PC-9 (cell line): ENCODE measurements at regions not wholly inside any gene's neighbourhood (a gene's known extent, or its start where the extent isn't known, plus 50 kb on each side); places are given as distances from the start of the nearest gene placed in this dataset.
A peak's percentile ranks its signal among the peaks of the same experiment; 100 is the strongest.
"Not testable (repeated sequence)": the region's sequence is repeated elsewhere in the genome, so short reads cannot be mapped to it uniquely, and the experiment has no call there.

Experiments
- BruUV-seq: library from RNA; stranded (reverse); fragments of 400-500 nt; replicated peaks from 2 replicates; lab custom pipeline; 2021; lab: Mats Ljungman, UMichigan
- CTCF ChIA-PET: fragments of 300-600 bp; sonication (Branson Sonifier 250); formaldehyde crosslinking; loops from one replicate; lab custom pipeline; 2022; ENCODE audit warnings: antibody characterized with exemption; lab: Charles Lee
- POLR2A ChIA-PET: fragments of 300-600 bp; sonication (Branson Sonifier 250); formaldehyde crosslinking; loops from one replicate; lab custom pipeline; 2022; ENCODE audit warnings: antibody characterized with exemption; ENCODE audit not compliant: unreplicated experiment; lab: Charles Lee
- DNase-seq, 2 experiments: peaks; one replicate each; pipeline versions ENCODE4 v3.0.0 to v3.0.0-alpha.2; 2015 to 2022; ENCODE audit warnings: mixed read lengths in 1 of 2
- H2AFZ ChIP-seq: fragments of 200-600 bp; sonication (generic); 2 replicates; pipeline ENCODE4 v1.8.1; 2017; ENCODE audit warnings: antibody characterized with exemption
- H3F3A ChIP-seq: fragments of 200-600 bp; sonication (generic); 2 replicates; pipeline ENCODE4 v1.8.1; 2017; ENCODE audit warnings: antibody characterized with exemption, mild to moderate bottlenecking, low read depth; ENCODE audit not compliant: insufficient read depth
- H3K27ac ChIP-seq: fragments of 200-600 bp; sonication (generic); 2 replicates; pipeline ENCODE4 v1.6.1; 2016; ENCODE audit warnings: mixed run types
- H3K27me3 ChIP-seq: fragments of 200-600 bp; sonication (generic); 2 replicates; pipeline ENCODE4 v1.6.1; 2016; ENCODE audit warnings: low read depth, mixed run types; ENCODE audit not compliant: insufficient read depth
- H3K36me3 ChIP-seq: fragments of 200-600 bp; sonication (generic); 2 replicates; pipeline ENCODE4 v1.6.1; 2016; ENCODE audit warnings: low read depth, mixed run types
- H3K4me1 ChIP-seq: fragments of 200-600 bp; sonication (generic); replicated peaks from 2 replicates; pipeline ENCODE4 v1.6.1; 2016; ENCODE audit warnings: mixed run types; ENCODE audit not compliant: insufficient read depth
- H3K4me2 ChIP-seq: fragments of 200-600 bp; sonication (generic); 2 replicates; pipeline ENCODE4 v1.6.1; 2017; ENCODE audit warnings: mixed run types
- H3K4me3 ChIP-seq: fragments of 200-600 bp; sonication (generic); 2 replicates; pipeline ENCODE4 v1.6.1; 2016; ENCODE audit warnings: mixed run types
- H3K79me2 ChIP-seq: fragments of 200-600 bp; sonication (generic); 2 replicates; pipeline ENCODE4 v1.6.1; 2017; ENCODE audit warnings: low read depth, mixed run types
- H3K9me2 ChIP-seq: fragments of 200-600 bp; sonication (generic); 2 replicates; pipeline ENCODE4 v1.8.1; 2017; ENCODE audit warnings: mild to moderate bottlenecking; ENCODE audit not compliant: insufficient read depth
- H3K9me3 ChIP-seq: fragments of 200-600 bp; sonication (generic); 2 replicates; pipeline ENCODE4 v1.8.1; 2016; ENCODE audit warnings: low read depth; ENCODE audit not compliant: insufficient read depth
- H4K20me1 ChIP-seq: fragments of 200-600 bp; sonication (generic); 2 replicates; pipeline ENCODE4 v1.8.1; 2017; ENCODE audit not compliant: insufficient read depth
- CTCF ChIP-seq: fragments of 200-600 bp; sonication (generic); conservative IDR thresholded peaks from 2 replicates; pipeline ENCODE4 v1.6.1; 2017; ENCODE audit warnings: mixed run types, antibody characterized with exemption, mild to moderate bottlenecking, moderate library complexity
- EZH2 ChIP-seq: fragments of 200-600 bp; sonication (generic); IDR thresholded peaks from 2 replicates; pipeline ENCODE4 v1.8.0; 2017; ENCODE audit warnings: antibody characterized with exemption, low read depth
- intact Hi-C: fragments of 100-400 bp; cut with micrococcal nuclease; formaldehyde crosslinking; loops from one replicate; pipeline ENCODE4 v1.10.0; 2022; ENCODE audit not compliant: unreplicated experiment

DNA sequence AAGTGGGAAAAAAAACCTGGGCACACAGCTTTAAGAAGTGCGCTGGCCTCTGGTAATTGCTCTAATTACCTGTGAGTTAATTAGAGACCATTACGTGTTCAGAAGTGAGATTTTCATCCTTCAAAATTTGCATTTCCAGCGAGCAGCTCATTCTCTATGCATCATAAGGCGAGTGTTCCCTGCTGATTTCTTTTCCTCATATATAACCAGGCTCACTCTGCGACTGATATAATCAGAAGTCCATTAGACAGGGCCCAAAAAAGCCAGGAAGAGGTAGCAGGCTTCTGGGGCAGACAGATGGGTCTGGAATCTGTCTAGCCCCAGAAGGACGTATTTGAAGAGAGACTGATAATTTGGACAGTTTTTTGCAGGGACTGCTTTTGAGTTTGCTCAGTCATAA lies 158.7 kb downstream of the MTHFS start:
- no peaks in the 10 kb centered on the region for H3K9me2 ChIP-seq
- no peaks in the 10 kb centered on the region for H3K9me3 ChIP-seq
- no peak overlapping the region for H3K4me3 ChIP-seq
- CTCF ChIA-PET = no interaction called here
- H2AFZ ChIP-seq = no peak overlapping the region
- intact Hi-C loops = no loop called here
- no peaks in the 10 kb centered on the region for H3K27me3 ChIP-seq
- no peaks in the 10 kb centered on the region for H3K4me1 ChIP-seq
- no peaks in the 10 kb centered on the region for H3K36me3 ChIP-seq
- POLR2A ChIA-PET = no interaction called here
- H3K79me2 ChIP-seq = no peaks in the 10 kb centered on the region
- no peak for DNase-seq
- H3K4me2 ChIP-seq = no peak overlapping the region
- TF ChIP-seq EZH2 = no peak
- TF ChIP-seq CTCF = no peak
- no peaks in the 10 kb centered on the region for H3F3A ChIP-seq
- no TSS peak for BruUV-seq
- no peak overlapping the region for H3K27ac ChIP-seq
- no peaks in the 10 kb centered on the region for H4K20me1 ChIP-seq

GRCh38 chr15:79740561-79740960 lies 156.3 kb downstream of the MTHFS start:
- intact Hi-C loops = no loop called here
- Histone ChIP-seq H3K4me3 (no peak overlapping the region), H3K79me2 (no peaks in the 10 kb centered on the region), H2AFZ (no peak overlapping the region), H3K27me3 (no peaks in the 10 kb centered on the region), H3F3A (no peaks in the 10 kb centered on the region), H3K4me2 (no peak overlapping the region), H4K20me1 (no peaks in the 10 kb centered on the region), H3K9me3 (no peaks in the 10 kb centered on the region), H3K4me1 (no peaks in the 10 kb centered on the region), H3K36me3 (no peaks in the 10 kb centered on the region), H3K27ac (no peak overlapping the region), H3K9me2 (no peaks in the 10 kb centered on the region)
- ChIA-PET CTCF (no interaction called here), POLR2A (no interaction called here)
- DNase-seq = no peak
- no TSS peak for BruUV-seq
- TF ChIP-seq CTCF = no peak
- TF ChIP-seq EZH2 = no peak

DNA sequence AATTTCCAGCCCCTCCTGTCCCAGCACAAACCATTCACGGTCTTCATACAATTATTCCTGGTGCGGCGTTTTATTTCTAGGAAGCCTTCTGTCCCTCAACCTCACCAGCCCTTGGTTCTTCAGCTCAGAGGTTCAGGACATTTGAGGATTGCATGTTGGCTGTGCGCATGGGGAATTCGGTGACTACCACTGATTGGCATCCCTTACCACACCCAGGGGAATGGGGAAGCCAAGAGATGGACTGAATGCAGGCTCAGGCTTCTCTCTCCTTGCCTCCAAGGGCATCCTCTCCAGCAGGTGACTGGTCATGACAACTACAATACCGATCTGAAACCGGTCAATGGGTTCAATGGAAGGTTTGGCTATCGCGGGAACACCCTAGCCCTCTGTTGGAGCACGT lies 153.8 kb downstream of the MTHFS start:
- H3K9me2 ChIP-seq = no peaks in the 10 kb centered on the region
- no peaks in the 10 kb centered on the region for H3K27me3 ChIP-seq
- H4K20me1 ChIP-seq = no peaks in the 10 kb centered on the region
- peak in 1 of 2 experiments; percentile 1 for DNase-seq
- H3K79me2 ChIP-seq = no peaks in the 10 kb centered on the region
- intact Hi-C loops = no loop called here
- ChIA-PET CTCF (no interaction called here), POLR2A (no interaction called here)
- no peaks in the 10 kb centered on the region for H3K4me1 ChIP-seq
- no peak for TF ChIP-seq EZH2
- TF ChIP-seq CTCF = no peak
- no peaks in the 10 kb centered on the region for H3F3A ChIP-seq
- no peaks in the 10 kb centered on the region for H3K36me3 ChIP-seq
- H3K27ac ChIP-seq = no peak overlapping the region
- no TSS peak for BruUV-seq
- no peak overlapping the region for H2AFZ ChIP-seq
- no peak overlapping the region for H3K4me3 ChIP-seq
- H3K9me3 ChIP-seq = no peaks in the 10 kb centered on the region
- H3K4me2 ChIP-seq = no peak overlapping the region

- H3K4me1 ChIP-seq, H3F3A ChIP-seq, H3K79me2 ChIP-seq, BruUV-seq, intact Hi-C loops, H3K4me2 ChIP-seq, H2AFZ ChIP-seq, H3K4me3 ChIP-seq, H3K36me3 ChIP-seq, H3K27me3 ChIP-seq, H4K20me1 ChIP-seq, H3K9me2 ChIP-seq, POLR2A ChIA-PET, H3K9me3 ChIP-seq, H3K27ac ChIP-seq, CTCF ChIA-PET: not testable (repeated sequence)
- peak in 1 of 2 experiments; percentile 2 for DNase-seq
Observed at GRCh38 chr15:79744485-79744884, 152.3 kb downstream of the MTHFS start.
